Activated CD4-positive, CD25-positive, alpha-beta regulatory T cell treated with anti-CD3 and anti-CD28 coated beads, Interleukin-2, amount 50 U/mL, for 24 hours (primary cell): ENCODE measurements at regions not wholly inside any gene's neighbourhood (a gene's known extent, or its start where the extent isn't known, plus 50 kb on each side); places are given as distances from the start of the nearest gene placed in this dataset.
A peak's percentile ranks its signal among the peaks of the same experiment; 100 is the strongest.
"Not testable (repeated sequence)": the region's sequence is repeated elsewhere in the genome, so short reads cannot be mapped to it uniquely, and the experiment has no call there.

Experiments
- ATAC-seq, 2 donors: fragments of 150-1000 bp; cut with Tn5 transposase; one replicate each; pipeline ENCODE4 v1.10.0; 2021; ENCODE audit warnings: mild to moderate bottlenecking in 1 of 2, moderate library complexity in 1 of 2

DNA sequence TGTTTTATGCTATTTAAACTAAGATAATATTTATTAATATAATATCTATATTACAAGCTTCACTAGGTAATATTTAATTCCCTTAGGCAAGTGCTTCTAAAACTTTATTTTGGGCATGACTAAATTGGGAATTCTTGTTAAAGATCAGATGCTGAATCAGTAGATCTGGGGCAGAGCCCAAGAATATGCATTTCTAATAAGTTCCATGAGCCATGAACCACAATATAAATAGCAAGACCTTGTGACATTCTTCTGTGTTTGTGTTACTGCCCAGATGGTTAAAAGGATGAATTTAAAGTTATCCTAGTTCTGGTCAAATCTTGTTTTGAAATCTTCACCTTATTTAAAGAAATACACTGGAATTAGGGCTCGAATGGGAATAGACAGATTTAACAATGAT lies 258.4 kb upstream of the CACNA2D1 start:
- ATAC-seq, result no peak

GRCh38 chr7:82700741-82701140 lies 257.2 kb upstream of the CACNA2D1 start:
- ATAC-seq, result no peak

DNA sequence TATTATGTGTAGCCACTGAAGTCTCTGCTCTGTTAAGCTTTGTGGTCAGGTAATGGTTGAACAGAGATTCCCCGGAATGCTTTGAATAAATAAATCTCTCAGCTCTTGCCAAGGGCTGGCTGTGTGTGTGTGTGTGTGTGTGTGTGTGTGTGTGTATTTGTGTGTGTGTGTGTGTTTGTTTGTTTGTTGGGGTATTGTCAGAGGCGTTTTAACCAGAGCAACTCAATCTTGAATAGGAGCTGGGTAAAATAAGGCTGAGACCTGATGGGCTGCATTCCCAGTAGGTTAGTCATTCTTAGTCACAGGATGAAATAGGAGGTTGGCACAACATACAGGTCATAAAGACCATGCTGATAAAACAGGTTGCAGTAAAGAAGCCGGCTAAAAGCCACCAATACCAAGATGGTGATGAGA lies 256.2 kb upstream of the CACNA2D1 start:
- ATAC-seq, result no peak

DNA sequence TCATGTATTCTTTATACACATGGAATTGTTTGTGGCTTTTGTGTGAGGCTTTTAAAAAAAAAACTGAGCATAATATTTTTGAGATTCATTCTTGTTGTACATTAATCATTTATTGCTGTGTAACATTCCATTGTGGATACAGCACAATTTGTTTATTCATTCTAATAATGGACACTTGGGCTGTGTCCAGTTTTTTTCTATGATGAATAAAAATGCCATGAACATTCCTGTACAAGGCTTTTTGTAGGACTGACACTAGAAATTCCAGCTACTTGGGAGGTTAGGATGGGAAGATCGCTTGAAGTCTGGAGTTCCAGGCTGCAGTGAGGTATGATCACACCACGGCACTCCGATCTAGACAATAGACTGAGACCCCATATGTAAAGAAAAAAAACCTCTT lies 254.3 kb upstream of the CACNA2D1 start:
- ATAC-seq, result no peak

DNA sequence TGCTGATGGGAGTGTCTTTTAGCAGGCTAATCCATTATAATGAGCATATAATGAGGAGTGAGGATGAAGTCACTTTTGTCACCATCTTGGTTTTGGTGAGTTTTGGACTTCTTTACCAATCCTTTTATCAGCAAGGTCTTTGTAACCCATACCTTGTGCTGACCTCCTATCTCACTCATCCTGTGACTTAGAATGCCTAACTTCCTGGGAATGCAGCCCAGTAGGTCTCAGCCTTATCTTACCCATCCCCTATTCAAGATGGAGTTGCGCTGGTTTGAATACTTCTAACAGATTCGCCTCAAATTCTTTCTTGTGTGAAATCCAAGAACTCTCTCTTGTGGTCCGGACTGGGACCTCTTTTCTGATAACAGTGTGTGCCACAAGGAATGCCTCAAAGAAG lies 253.1 kb upstream of the CACNA2D1 start:
- no peak for ATAC-seq

DNA sequence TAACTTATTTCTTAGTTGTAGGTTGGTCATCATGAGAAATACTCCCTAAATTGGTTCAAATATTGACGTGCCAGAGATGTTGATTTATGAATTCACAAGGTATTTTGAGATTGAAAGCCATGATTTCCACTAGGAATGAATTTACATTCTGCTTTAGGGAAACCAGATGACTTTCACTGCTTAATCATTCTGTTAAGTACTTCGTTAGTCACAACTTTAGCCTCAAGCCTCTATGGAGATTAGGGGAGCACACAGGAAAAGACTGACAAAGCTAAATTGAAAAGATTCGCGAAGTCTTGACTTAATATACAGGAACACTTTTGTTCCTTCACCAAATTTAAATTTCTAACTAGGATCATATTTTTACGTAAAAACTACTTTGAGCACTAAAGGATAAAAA lies 250.4 kb upstream of the CACNA2D1 start:
- ATAC-seq, result no peak

DNA sequence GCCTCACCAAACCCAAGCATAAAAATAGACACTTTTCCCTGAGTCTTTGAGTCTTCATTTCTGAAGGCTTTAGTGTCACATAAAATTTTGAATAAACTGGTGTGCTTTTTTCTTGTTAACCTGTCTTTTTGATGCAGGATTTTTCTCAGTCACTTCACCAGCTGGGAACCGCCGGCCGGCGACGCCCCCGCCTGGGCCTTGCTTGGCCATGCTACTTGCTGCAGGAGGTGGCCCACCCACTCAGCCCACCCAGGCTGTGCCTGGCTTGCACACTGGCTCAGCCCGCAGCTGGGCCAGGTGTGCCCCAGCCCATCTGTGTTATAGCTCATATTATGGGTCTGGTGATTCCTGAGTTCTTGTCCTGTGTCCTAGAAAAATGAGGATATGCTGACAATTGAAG lies 247.4 kb upstream of the CACNA2D1 start:
- ATAC-seq, result no peak

GRCh38 chr7:82685214-82685613 lies 241.6 kb upstream of the CACNA2D1 start:
- ATAC-seq, result no peak

- no peak for ATAC-seq
Measured at GRCh38 chr7:82678716-82679115, 235.1 kb upstream of the CACNA2D1 start.

GRCh38 chr7:82678259-82678658 lies 234.7 kb upstream of the CACNA2D1 start:
- ATAC-seq, result no peak

GRCh38 chr7:82677493-82677892 lies 233.9 kb upstream of the CACNA2D1 start:
- ATAC-seq, result peak; percentile 88 to 90

DNA sequence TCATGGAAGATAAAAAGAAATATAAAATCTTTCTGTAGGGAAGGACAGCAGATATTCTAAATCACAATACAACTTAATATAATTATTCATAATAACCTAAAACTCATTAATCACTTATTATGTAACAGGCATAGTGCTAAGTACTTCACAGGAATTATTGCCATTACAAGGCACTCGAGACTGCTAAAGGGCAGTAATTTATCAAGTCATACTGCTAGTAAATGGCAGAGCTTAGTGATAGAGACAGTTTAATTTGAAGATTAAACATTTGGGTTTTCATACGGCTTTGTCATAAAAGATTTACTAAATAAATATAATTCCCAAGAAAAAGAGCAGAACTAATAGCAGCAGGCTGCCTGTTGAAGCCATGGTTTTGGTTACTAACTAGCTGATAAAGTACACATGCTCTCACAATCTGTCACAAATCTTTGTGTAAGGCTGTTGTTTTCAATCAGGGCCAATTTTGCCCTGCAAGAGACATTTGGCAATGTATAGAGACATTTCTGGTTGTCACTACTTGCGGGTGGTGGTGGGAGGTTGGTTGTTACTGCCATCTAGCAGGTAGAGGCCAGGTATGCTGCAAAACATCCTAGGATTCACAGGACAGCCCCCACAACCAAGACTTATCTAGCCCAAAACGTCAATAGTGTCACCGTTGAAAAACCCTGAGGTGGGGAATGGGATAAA lies 233.3 kb upstream of the CACNA2D1 start:
- ATAC-seq, result no peak

- ATAC-seq, result no peak
Measured at GRCh38 chr7:82675396-82675795, 231.8 kb upstream of the CACNA2D1 start.

GRCh38 chr7:82674268-82674667 lies 230.7 kb upstream of the CACNA2D1 start:
- no peak for ATAC-seq

- no peak for ATAC-seq
Measured at GRCh38 chr7:82672078-82672477, 228.5 kb upstream of the CACNA2D1 start.

GRCh38 chr7:82669141-82669540 lies 225.6 kb upstream of the CACNA2D1 start:
- no peak for ATAC-seq

DNA sequence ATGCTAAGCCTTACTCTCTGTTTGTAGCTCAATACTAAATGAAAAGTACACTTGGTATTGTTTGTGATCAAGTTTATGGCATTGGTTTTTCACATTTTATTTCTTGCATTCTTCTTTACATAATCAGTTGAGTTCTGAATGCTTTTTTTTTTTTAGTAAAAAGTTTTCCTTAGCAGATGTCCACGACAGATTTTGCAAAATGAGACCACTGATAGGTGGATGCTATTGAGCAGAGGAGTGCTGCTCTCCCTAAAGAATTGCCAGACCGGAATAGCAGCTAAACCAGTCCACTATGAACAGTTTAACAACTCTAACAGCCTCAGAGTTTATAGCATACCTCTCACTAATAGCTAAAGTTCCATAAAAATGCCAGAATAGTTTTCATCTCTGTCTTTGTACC lies 225.1 kb upstream of the CACNA2D1 start:
- no peak for ATAC-seq

GRCh38 chr7:82665966-82666507 lies 222.5 kb upstream of the CACNA2D1 start:
- ATAC-seq, result no peak

- no peak for ATAC-seq
Measured at GRCh38 chr7:82655965-82656364, 212.4 kb upstream of the CACNA2D1 start.

GRCh38 chr7:82650095-82650494 lies 206.5 kb upstream of the CACNA2D1 start:
- ATAC-seq, result not testable (repeated sequence)

DNA sequence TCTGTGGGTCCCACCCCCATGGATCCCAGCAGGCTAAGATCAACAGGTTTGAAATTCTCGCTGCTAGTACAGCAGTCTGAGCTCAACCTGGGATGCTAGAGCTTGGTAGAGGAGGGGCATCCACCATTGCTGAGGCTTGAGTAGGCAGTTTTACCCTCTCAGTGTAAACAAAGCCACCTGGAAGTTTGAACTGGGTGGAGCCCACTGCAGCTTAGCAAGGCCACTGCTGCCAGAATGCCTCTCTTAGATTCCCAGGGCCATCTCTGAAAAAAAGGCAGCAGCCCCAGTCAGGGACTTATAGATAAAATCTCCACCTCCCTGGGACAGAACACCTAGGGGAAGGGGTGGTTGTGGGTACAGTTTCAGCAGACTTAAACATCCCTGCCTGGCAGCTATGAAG lies 190.0 kb upstream of the CACNA2D1 start:
- no peak for ATAC-seq

- ATAC-seq, result no peak
Measured at GRCh38 chr7:82631998-82632397, 188.4 kb upstream of the CACNA2D1 start.

GRCh38 chr7:82629583-82629982 lies 186.0 kb upstream of the CACNA2D1 start:
- no peak for ATAC-seq

GRCh38 chr7:82625377-82625776 lies 181.8 kb upstream of the CACNA2D1 start:
- no peak for ATAC-seq

- no peak for ATAC-seq
Measured at GRCh38 chr7:82624965-82625364, 181.4 kb upstream of the CACNA2D1 start.
